H1 (cell line): ENCODE measurements at regions not wholly inside any gene's neighbourhood (a gene's known extent, or its start where the extent isn't known, plus 50 kb on each side); places are given as distances from the start of the nearest gene placed in this dataset.

Source experiments
- BACH1 ChIP-seq: IDR thresholded peaks from 2 replicates; pipeline ENCODE4 v1.6.1; 2012; ENCODE audit warnings: low read length, improper control_type of control experiment
- CHD1 ChIP-seq: IDR thresholded peaks from 2 replicates; pipeline ENCODE4 v1.6.1; 2012; ENCODE audit warnings: low read depth, low read length, improper control_type of control experiment
- POLR2A ChIP-seq, 2 experiments: IDR thresholded peaks; 1 replicate in 1 of 2; 2 replicates in 1 of 2; pipeline ENCODE4 v1.6.1; 2011; ENCODE audit warnings: low read depth in 2 of 2, low read length in 2 of 2, mild to moderate bottlenecking in 2 of 2; ENCODE audit errors: control extremely low read depth in 1 of 2
- POLR2AphosphoS5 ChIP-seq: IDR thresholded peaks from 2 replicates; pipeline ENCODE4 v1.6.1; 2011; ENCODE audit warnings: low read depth, low read length
- SP2 ChIP-seq: IDR thresholded peaks from 2 replicates; pipeline ENCODE4 v1.6.1; 2012; ENCODE audit warnings: mild to moderate bottlenecking, low read length, inconsistent platforms
- SUZ12 ChIP-seq: fragments of 200-600 bp; sonication (generic); IDR thresholded peaks from 2 replicates; pipeline ENCODE4 v1.6.1; 2012; ENCODE audit warnings: mild to moderate bottlenecking, inconsistent platforms, low read length, moderate library complexity, mixed read lengths
- TF ChIP-seq, protein P1 (sequence below), 3 experiments: IDR thresholded peaks; 1 replicate in 2 of 3; 2 replicates in 1 of 3; pipeline versions ENCODE4 v1.5.1 to v1.6.1; 2011; ENCODE audit warnings: low read length in 3 of 3, mild to moderate bottlenecking in 3 of 3, inconsistent platforms in 2 of 3, low read depth in 1 of 3, moderate library complexity in 1 of 3; ENCODE audit not compliant: insufficient read depth in 1 of 3; ENCODE audit errors: control extremely low read depth in 1 of 3

DNA sequence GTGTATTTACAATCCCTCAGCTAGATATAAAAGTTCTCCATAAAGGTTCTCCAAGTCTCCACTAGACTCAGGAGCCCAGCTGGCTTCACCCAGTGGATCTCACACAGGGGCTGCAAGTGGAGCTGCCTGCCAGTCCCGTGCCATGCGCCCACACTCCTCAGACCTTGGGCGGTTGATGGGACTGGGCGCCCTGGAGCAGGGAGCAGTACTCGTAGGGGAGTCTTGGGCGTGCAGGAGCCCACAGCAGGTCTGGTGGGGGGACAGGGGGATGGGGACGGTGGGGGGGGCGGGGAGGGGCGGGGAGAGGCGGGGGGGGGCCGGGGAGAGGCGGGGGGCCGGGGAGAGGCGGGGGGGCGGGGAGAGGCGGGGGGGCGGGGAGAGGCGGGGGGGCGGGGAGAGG lies 54.7 kb upstream of the RND3 start:
- no peak for TF ChIP-seq POLR2AphosphoS5
- TF ChIP-seq SUZ12: no peak
- TF ChIP-seq SP2: no peak
- no peak for TF ChIP-seq CHD1
- TF ChIP-seq POLR2A (IDR thresholded peaks at IDR 0.05; ENCODE audit: control extremely low read depth in 1 of 2, low read depth in 2 of 2, low read length in 2 of 2): no peak
- TF ChIP-seq, protein P1, sequence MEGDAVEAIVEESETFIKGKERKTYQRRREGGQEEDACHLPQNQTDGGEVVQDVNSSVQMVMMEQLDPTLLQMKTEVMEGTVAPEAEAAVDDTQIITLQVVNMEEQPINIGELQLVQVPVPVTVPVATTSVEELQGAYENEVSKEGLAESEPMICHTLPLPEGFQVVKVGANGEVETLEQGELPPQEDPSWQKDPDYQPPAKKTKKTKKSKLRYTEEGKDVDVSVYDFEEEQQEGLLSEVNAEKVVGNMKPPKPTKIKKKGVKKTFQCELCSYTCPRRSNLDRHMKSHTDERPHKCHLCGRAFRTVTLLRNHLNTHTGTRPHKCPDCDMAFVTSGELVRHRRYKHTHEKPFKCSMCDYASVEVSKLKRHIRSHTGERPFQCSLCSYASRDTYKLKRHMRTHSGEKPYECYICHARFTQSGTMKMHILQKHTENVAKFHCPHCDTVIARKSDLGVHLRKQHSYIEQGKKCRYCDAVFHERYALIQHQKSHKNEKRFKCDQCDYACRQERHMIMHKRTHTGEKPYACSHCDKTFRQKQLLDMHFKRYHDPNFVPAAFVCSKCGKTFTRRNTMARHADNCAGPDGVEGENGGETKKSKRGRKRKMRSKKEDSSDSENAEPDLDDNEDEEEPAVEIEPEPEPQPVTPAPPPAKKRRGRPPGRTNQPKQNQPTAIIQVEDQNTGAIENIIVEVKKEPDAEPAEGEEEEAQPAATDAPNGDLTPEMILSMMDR (IDR thresholded peaks at IDR 0.05; ENCODE audit: control extremely low read depth in 1 of 3, insufficient read depth in 1 of 3, low read depth in 1 of 3, low read length in 3 of 3): no peak
- TF ChIP-seq BACH1: no peak
